ENCODE measurements at regions not wholly inside any gene's neighbourhood (a gene's known extent, or its start where the extent isn't known, plus 50 kb on each side); places are given as distances from the start of the nearest gene placed in this dataset.

- no peak for TF ChIP-seq CTCF (IDR thresholded peaks at IDR 0.05; ENCODE audit: low read depth, low read length, missing control alignments)
- no peak for DNase-seq (ENCODE audit: low read depth)
- H3K4me3 ChIP-seq (ENCODE audit: low read depth, low read length): no peak overlapping the region
Measured at GRCh38 chr1:224061436-224061835, 52.5 kb upstream of the FBXO28 start.

DNA sequence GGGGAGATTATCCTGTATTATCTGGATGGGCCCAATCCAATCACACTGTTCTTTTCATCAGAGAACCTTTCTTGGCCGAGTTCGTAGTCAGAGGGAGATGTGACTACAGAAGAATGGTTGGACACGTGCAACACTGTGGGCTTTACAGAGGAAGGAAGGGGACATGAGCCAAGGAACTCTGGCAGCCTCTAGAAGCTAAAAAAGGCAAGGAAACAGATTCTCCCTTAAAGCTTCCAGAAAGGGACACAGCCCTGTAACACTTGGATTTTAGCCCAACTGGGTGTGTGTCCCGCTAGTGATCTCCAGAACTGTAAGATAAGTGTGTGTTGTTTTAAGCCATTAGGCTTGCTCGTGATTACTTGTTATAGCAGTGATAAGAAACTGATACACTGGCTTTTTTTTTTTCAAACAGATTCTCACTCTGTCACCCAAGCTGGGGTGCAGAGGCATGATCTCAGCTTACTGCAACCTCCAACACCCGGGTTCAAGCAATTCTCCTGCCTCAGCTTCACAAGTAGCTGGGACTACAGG is 53.9 kb upstream of the FBXO28 start:
- DNase-seq (ENCODE audit: low read depth): no peak
- no peak overlapping the region for H3K4me3 ChIP-seq (ENCODE audit: low read depth, low read length)
- no peak for TF ChIP-seq CTCF (IDR thresholded peaks at IDR 0.05; ENCODE audit: low read depth, low read length, missing control alignments)

- DNase-seq (ENCODE audit: low read depth): no peak
- H3K4me3 ChIP-seq (ENCODE audit: low read depth, low read length): no peak overlapping the region
- no peak for TF ChIP-seq CTCF (IDR thresholded peaks at IDR 0.05; ENCODE audit: low read depth, low read length, missing control alignments)
Measured at GRCh38 chr1:224058303-224058702, 55.6 kb upstream of the FBXO28 start.

DNA sequence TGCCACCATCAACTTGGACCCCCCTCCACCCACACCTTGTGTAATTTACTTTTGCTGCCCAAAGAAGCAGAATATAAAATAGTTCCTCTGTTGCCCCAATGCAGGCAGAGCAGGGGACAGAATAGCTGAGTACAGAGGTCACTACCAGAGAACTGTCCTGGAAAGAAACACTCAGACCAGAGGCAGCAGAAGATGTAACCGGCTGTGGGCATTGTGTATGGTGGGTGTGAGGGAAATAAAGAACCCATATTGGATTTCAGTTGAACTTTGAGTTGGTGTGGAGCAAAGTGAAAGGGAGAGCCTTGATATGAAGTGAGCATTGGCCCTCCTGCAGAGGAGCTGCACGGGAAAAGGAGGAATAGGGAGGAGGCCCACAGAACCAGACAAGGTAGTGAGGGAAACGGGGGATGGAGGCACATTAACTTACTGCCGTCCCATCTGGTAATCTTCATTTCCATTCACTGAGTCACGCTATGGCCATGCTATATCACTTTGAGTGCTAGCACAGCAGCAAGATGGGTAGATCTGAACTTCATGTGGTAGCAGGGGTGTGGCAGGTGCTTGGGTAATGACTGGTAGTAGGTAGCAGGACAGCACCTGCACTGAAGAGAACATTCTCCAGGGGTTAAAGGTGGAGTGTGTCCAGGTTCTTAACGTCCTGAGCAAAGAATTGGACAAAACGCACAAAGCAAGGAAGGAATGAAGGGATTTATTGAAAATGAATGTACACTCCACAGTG is 56.3 kb upstream of the FBXO28 start:
- TF ChIP-seq CTCF (IDR thresholded peaks at IDR 0.05; ENCODE audit: low read depth, low read length, missing control alignments): no peak
- no peak overlapping the region for H3K4me3 ChIP-seq (ENCODE audit: low read depth, low read length)
- no peak for DNase-seq (ENCODE audit: low read depth)

DNA sequence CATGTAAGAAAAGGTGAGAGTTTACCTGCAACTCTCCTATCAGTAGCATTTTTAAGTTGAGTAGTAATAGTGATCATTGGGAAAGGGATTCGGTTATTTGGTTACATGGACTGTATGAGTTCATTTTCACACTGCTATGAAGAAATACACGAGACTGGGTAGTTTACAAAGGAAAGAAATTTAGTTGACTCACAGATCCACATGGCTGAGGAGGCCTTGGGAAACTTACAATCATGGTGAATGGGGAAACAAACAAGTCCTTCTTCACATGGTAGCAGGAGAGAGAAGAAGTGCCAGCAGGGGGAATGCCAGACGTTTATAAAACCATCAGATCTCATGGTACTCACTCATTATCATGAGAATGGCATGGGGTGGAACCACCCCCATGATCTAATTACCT is 59.3 kb upstream of the FBXO28 start:
- TF ChIP-seq CTCF (IDR thresholded peaks at IDR 0.05; ENCODE audit: low read depth, low read length, missing control alignments): no peak
- DNase-seq (ENCODE audit: low read depth): no peak
- H3K4me3 ChIP-seq (ENCODE audit: low read depth, low read length): no peak overlapping the region

GRCh38 chr1:224054012-224054411 is 59.9 kb upstream of the FBXO28 start:
- H3K4me3 ChIP-seq (ENCODE audit: low read depth, low read length): no peak overlapping the region
- no peak for TF ChIP-seq CTCF (IDR thresholded peaks at IDR 0.05; ENCODE audit: low read depth, low read length, missing control alignments)
- no peak for DNase-seq (ENCODE audit: low read depth)

GRCh38 chr1:224053456-224053855 is 60.5 kb upstream of the FBXO28 start:
- no peak overlapping the region for H3K4me3 ChIP-seq (ENCODE audit: low read depth, low read length)
- no peak for DNase-seq (ENCODE audit: low read depth)
- TF ChIP-seq CTCF (IDR thresholded peaks at IDR 0.05; ENCODE audit: low read depth, low read length, missing control alignments): no peak

All from GM12864 (cell line).